ENCODE measurements at regions not wholly inside any gene's neighbourhood (a gene's known extent, or its start where the extent isn't known, plus 50 kb on each side); places are given as distances from the start of the nearest gene placed in this dataset.
"Not testable (repeated sequence)": the region's sequence is repeated elsewhere in the genome, so short reads cannot be mapped to it uniquely, and the experiment has no call there.

GRCh38 chr12:9469463-9469862 lies 138.3 kb downstream of the KLRB1 start:
- not testable (repeated sequence) for H3K56ac ChIP-seq (replicated peaks; ENCODE audit: insufficient read length, low read depth, low read length); H3K14ac ChIP-seq (ENCODE audit: insufficient read length); H2AK5ac ChIP-seq (ENCODE audit: low read depth, low read length); H2BK15ac ChIP-seq (ENCODE audit: low read length); H2AFZ ChIP-seq (ENCODE audit: low read length); H2BK12ac ChIP-seq (ENCODE audit: low read depth, low read length); H4K8ac ChIP-seq (ENCODE audit: extremely low read depth, insufficient read depth, low read length); H3K18ac ChIP-seq (ENCODE audit: extremely low read depth, low read length); H3K27ac ChIP-seq (ENCODE audit: low read depth, low read length); H3K9me3 ChIP-seq (ENCODE audit: insufficient read depth in 2 of 2, low read depth in 1 of 2, low read length in 1 of 2); H3K27me3 ChIP-seq (replicated peaks in 1 of 4; ENCODE audit: control insufficient read depth in 3 of 4, extremely low read depth in 1 of 4, insufficient read depth in 3 of 4, low read length in 3 of 4); H3K4me1 ChIP-seq (replicated peaks in 1 of 4; ENCODE audit: control insufficient read depth in 3 of 4, insufficient read depth in 4 of 4, low read length in 3 of 4); H4K5ac ChIP-seq (ENCODE audit: insufficient read length, low read depth, low read length); H3K36me3 ChIP-seq (ENCODE audit: control insufficient read depth in 2 of 4, insufficient read depth in 4 of 4, low read length in 3 of 4); H2BK5ac ChIP-seq (ENCODE audit: low read depth, low read length); DNase-seq (ENCODE audit: low read depth in 1 of 2, low spot score in 2 of 2); H3K79me1 ChIP-seq (ENCODE audit: low read depth, low read length); H2BK120ac ChIP-seq (replicated peaks; ENCODE audit: low read depth, low read length); H3K4me2 ChIP-seq (ENCODE audit: insufficient read depth in 1 of 2, low read depth in 2 of 2, low read length in 2 of 2); H3K79me2 ChIP-seq (ENCODE audit: control insufficient read depth in 1 of 2, insufficient read depth in 2 of 2, low read length in 2 of 2); H3K4ac ChIP-seq (replicated peaks; ENCODE audit: insufficient read length, low read depth, low read length); H3K23ac ChIP-seq (ENCODE audit: insufficient read length); H3K4me3 ChIP-seq (ENCODE audit: extremely low read depth in 1 of 4, insufficient read depth in 2 of 4, low read depth in 3 of 4, low read length in 4 of 4); H4K20me1 ChIP-seq (replicated peaks in 1 of 2; ENCODE audit: control insufficient read depth in 1 of 2, insufficient read depth in 2 of 2, low read length in 2 of 2); H3K9ac ChIP-seq (replicated peaks in 1 of 4; ENCODE audit: extremely low read depth in 1 of 4, low read depth in 3 of 4, low read length in 3 of 4); FAIRE-seq; H4K91ac ChIP-seq (replicated peaks; ENCODE audit: insufficient read length, low read length); H2BK20ac ChIP-seq (ENCODE audit: low read length); H3K23me2 ChIP-seq (ENCODE audit: low read depth, low read length)
- WGBS, 2 experiments (ENCODE audit: extremely low coverage in 1 of 2, insufficient coverage in 1 of 2, insufficient read length in 1 of 2, insufficient replicate concordance in 2 of 2, low coverage in 1 of 2, low lambda C conversion rate in 2 of 2, missing lambda C conversion rate in 1 of 2): 90% methylated on average over 2 of the region's 2 CpGs; no CpG with 5 or more reads in 1 of the 2 experiments
- ChIA-PET CTCF (ENCODE audit: partially characterized antibody) (interaction anchor here (0.6 to 2.5 kb wide), 16 partner anchors 19 to 459 kb away, joined by 3 to 14 read pairs (median 5); no protein-coding TSS in a partner anchor), POLR2A (ENCODE audit: partially characterized antibody) (interaction anchor here (1.5 kb wide), 1 partner anchor 105 kb away, joined by 5 read pairs; no protein-coding TSS in a partner anchor)
